HG03571 (cell line): ENCODE measurements at regions not wholly inside any gene's neighbourhood (a gene's known extent, or its start where the extent isn't known, plus 50 kb on each side); places are given as distances from the start of the nearest gene placed in this dataset.

Experiments used
- ATAC-seq: cut with Tn5 transposase; IDR thresholded peaks from one replicate; pipeline ENCODE4 v1.9.1; 2021; ENCODE audit not compliant: unreplicated experiment

DNA sequence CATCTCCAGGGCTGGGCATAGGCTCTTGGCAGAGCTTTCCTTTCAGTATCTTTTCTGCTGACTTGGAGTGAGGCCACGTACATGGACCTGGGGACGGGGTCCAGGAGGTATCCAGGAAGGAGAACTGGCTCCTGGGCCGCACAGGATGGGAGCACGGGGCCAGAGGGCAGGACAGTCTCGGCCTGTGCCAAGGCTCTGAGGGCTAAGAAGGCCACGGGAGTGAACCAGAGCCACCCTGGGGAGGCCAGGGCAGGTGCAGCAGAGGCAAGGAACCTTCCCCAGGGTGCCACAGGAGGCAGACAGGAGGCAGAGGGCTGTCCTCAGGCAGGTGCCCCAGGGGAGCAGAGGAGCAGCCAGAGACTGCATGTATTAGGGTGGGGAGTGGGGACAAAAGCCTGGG lies 50.3 kb downstream of the PLXNA1 start:
- no peak for ATAC-seq

DNA sequence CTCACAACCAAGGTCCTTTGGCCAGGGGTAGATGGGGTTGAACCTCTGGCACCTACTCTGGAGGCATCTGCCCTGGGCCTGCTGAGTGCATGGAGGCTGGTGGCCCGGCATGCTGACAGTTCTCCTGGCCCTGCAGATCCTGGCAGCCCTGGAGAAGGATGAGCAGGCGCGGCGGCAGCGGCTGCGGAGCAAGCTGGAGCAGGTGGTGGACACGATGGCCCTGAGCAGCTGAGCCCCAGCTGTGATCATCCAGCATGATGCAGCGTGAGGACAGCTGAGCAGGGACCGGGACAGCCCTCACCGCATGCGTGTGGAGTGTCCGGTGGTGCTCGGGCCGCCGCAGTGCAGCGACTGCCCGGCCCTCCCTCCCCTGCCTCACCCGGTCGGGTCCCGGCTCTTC lies 50.9 kb downstream of the PLXNA1 start:
- no peak for ATAC-seq

- ATAC-seq: no peak
Measured at GRCh38 chr3:127034195-127034989, 51.5 kb downstream of the PLXNA1 start.

DNA sequence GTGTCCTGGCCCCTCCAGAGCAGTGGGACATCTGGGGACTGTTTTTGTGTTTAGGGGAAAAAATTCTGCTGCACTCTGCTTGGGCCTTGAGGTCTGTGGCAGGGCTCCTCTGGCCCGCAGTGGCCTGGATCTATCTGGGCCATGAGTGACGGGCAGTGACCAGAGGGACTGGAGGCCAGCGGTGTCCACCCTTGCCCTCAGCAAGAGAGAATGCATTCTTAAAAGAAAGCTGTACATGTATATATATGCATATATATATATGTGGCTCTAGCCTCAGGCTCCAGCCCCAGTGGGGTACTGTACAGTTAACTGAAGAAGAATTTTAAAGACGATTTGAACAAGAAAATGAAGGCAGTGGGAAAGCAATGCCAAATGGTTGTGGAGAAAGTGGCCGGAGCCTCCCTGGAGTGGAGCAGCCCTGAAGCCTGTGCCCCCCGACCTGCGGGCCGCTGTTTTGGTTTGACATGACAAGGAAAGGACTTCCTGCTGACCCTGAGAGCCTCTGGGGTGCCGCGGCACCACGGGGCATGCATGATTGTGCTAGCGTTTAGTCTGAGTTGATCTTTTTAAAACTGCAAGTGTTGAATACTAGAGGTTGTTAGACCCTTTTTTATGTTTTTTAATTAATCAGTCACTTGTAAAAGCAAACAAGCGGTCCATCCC lies 52.2 kb downstream of the PLXNA1 start:
- ATAC-seq: no peak

DNA sequence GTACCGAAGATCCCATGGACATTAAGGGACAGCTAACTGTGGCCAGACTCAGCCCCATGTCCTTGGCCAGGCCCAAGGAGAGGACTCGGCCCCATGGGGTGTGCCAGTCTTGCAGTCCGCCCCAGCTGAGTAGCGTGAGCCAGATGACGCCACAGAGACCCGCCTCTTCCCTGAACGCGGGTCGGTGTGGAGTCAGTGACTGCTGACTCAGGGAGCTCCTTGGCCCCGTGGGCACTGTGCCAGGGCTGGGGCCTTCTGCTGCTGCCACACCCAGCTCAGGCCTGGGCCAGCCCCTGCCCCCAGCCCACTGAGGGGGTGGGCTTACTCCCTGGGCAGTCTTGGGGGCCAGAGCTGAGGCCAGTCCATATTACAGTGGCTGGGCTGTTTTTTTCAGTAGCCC lies 52.8 kb downstream of the PLXNA1 start:
- no peak for ATAC-seq

- no peak for ATAC-seq
Measured at GRCh38 chr3:127036209-127037020, 53.5 kb downstream of the PLXNA1 start.

DNA sequence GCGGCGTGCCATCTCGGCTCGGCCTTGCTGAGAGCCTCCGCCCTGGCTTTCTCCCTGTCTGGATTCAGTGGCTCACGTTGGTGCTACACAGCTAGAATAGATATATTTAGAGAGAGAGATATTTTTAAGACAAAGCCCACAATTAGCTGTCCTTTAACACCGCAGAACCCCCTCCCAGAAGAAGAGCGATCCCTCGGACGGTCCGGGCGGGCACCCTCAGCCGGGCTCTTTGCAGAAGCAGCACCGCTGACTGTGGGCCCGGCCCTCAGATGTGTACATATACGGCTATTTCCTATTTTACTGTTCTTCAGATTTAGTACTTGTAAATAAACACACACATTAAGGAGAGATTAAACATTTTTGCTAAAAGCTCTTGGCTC lies 54.1 kb downstream of the PLXNA1 start:
- ATAC-seq: no peak

GRCh38 chr3:127037418-127037841 lies 54.5 kb downstream of the PLXNA1 start:
- no peak for ATAC-seq

- no peak for ATAC-seq
Measured at GRCh38 chr3:127037971-127038446, 55.1 kb downstream of the PLXNA1 start.

DNA sequence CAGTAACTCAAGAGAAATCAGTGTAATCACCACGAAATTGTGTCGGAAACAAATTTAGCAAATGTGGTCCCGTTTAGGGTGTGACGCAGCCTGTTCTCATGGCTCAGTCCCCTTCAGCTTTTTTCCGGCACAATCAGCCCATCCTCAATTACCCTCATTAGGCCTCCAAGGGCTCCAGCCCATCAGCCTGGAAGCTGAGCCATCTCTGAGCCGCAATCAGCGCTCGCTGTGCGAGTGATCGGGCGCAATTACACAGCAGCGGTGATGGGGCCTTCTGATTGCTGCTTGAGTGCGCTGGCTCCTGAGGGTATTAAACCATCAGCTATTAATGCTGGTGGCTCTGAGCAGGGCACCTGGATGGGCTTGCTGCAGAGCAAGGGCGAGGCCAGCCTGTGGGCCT lies 55.6 kb downstream of the PLXNA1 start:
- ATAC-seq: no peak

- ATAC-seq: no peak
Measured at GRCh38 chr3:127038923-127039581, 56.1 kb downstream of the PLXNA1 start.

- no peak for ATAC-seq
Measured at GRCh38 chr3:127039719-127040118, 56.8 kb downstream of the PLXNA1 start.

DNA sequence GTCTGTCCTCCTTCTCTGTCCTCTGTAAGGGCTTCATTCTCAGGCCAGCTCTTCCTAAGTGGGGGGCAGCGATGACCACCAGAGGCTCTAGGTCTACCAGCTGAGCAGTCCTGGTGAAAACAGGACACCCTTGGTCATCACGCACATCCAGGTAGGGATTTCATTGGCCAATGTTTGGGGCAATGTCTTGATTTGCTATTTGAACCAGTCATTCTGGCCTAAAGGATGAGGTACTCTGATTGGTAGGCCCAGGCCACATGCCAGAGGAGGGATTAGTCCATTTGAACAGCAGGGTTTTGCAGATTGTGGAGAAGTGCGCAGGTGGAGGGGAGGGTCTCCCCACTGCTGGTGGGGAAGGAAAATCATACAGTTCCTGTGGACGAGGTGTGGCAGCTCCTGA lies 57.3 kb downstream of the PLXNA1 start:
- no peak for ATAC-seq

DNA sequence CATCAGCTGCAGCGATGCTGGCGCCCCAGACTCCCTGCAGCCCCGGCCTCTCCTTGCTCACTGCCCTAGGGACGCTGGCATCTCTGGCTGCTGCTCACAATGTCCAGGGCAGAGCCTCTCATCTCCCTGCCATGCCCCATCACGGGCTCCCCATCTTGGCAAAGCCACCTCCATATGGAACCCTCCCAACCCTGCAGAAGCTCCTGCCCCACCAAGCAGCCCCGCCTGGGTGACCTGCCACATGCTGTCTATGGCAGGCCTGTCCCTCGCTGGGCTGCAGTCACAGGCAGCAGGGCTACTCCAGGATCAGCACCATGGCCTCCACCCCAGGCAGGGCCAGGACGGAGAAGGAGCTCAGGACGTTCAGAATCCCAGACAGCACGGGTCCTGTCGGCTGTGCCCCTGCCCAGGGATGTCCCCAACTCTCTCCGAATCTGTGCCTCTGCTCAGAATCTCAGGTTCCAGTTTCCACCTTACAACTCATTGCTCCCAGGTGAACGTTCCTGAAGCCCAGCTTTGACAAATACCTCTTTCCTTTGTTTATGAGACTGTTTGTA lies 58.4 kb downstream of the PLXNA1 start:
- no peak for ATAC-seq

DNA sequence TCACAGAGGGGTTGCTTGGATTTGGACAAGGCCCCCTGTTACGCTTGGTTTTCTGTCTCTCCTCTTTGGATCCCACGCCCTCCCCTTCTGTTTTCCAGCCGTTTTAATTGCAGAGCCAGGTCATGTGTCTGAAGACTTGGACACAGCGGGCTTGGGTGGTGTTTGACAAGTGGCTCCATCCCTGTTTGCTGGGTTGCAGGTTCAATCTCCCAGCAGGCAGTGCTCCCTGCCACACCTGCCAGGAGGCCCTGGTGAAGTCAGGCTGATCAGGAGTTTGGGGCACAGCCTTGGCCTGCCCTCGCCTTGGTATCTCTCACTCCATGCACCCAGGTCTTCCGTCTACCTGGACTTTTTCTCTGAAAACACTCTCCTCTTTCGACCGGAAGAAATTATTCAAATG lies 59.0 kb downstream of the PLXNA1 start:
- ATAC-seq: no peak

DNA sequence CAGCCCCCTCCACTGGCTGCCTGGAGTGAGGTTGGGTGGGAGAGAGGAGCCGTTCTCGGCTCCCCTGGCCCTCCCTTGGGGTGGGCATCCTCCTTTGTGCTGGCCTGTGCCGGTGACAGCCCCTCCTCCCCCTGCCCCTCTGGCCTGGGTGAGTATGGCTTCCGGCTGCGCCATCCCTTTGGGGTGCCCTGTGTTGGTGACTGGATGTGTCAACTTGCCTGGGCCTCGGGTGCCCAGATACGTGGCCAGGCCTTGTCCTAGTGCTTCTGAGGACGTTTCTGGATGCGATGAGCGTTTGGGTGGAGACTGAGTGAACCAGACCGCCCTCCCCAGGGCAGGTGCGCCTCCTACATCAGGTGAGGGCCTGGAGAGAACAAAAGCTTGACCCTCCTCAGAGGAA lies 59.7 kb downstream of the PLXNA1 start:
- no peak for ATAC-seq

DNA sequence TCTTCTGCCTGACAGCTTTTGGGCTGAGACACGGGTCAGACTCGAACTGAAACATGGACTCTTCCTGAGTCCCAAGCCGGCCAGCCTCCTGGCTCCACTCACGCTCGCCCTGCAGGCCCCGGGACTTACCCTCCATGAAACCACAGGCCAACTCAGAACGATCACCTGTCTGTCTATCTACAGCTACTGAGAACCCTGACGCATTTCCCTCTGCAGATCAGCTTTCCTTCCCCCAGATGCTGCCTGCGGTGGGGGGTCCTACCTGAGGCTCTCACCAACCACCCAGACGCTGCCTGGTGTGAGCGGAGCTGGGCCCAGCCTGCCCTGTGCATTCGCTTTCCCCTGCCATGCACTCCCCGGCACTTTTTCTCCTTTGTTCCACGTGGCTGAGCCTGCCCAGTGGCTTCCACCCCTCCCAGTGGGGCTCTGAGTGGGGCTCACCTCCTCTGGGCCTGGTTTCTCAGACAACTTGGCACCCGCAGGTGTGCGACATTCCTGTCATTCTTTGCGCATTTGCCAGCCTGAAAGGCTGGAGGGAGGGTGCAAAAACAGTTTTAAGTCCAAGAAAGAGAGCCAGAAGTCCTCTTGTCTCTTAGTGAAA lies 60.2 kb downstream of the PLXNA1 start:
- no peak for ATAC-seq

DNA sequence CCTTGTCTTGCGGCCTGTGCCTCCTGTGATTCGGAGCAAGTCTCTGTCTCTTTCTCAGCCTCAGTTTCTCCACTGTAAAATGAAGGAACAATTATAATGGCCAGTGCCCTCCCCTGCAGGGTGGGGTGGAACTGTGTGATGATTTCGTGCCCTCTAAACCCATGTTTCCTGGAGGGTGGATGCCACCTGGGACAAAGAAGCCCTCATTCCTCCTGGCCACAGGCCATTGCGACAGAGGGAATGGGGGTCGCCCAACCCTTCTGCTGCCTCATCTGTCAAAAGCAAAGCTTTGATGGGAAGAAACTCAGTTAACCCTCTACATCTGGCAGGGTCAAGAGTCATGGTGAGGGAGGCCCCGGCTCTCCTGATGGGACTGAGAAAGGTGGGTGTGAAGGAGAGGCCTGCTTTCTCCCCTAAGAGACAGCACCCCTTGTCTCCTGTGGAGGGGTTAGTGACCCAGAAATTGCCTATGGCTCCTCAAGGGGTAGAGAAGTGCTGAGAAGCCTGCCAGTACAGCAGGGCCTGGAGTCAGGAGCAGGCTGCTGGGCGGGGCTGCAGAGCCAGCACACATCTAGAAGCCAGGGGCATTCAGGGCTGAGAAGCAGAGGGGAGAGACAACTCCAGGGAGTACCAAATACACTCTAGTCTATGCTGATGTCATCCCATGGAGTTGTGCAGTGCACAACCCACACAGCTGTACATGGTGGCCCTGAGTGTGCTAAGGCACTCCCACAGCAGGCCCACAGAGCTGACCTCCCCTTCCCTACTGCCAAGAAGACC lies 61.0 kb downstream of the PLXNA1 start:
- no peak for ATAC-seq

DNA sequence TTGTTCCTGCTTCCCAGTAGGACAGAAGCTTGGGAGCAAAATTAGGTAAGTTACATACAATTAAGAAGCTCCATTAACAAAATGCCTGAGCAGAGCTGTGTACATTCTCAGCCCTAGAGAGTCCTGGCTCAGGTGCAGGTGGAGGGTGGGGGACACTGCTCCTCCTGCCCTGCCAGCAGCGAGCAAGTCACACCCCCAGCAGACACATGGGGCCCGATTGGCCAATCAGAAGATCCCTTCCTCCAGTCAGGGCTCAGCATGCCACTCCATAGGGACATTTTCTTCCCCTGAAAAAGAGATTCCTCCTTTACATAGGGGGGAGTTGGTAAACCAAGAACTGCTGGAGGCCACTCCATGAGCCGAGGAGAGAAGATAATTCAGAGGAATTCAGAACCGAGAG lies 62.1 kb downstream of the PLXNA1 start:
- ATAC-seq: no peak
